IPS-18a (cell line): ENCODE measurements at regions not wholly inside any gene's neighbourhood (a gene's known extent, or its start where the extent isn't known, plus 50 kb on each side); places are given as distances from the start of the nearest gene placed in this dataset.

Source experiments
- H3K27ac ChIP-seq: one replicate; pipeline ENCODE4 v1.5.1; 2013; ENCODE audit warnings: low read length
- H3K27me3 ChIP-seq: one replicate; pipeline ENCODE4 v1.6.1; 2013; ENCODE audit warnings: mild to moderate bottlenecking, low read length; ENCODE audit not compliant: control insufficient read depth, insufficient read depth
- H3K36me3 ChIP-seq: one replicate; pipeline ENCODE4 v1.6.1; 2013; ENCODE audit warnings: low read depth, low read length; ENCODE audit not compliant: control insufficient read depth
- H3K4me1 ChIP-seq: one replicate; pipeline ENCODE4 v1.6.1; 2013; ENCODE audit warnings: low read depth, low read length; ENCODE audit not compliant: control insufficient read depth
- H3K4me3 ChIP-seq: one replicate; pipeline ENCODE4 v1.5.1; 2013; ENCODE audit warnings: low read length
- H3K9ac ChIP-seq: one replicate; pipeline ENCODE4 v1.6.1; 2013; ENCODE audit warnings: mild to moderate bottlenecking, low read length, moderate library complexity
- H3K9me3 ChIP-seq: one replicate; pipeline ENCODE4 v1.6.1; 2013; ENCODE audit warnings: low read depth, low read length; ENCODE audit not compliant: control insufficient read depth

- no peak overlapping the region for H3K9ac ChIP-seq
- H3K36me3 ChIP-seq: no peaks in the 10 kb centered on the region
- H3K27ac ChIP-seq: no peak overlapping the region
- peaks cover 40% of the 10 kb centered on the region for H3K27me3 ChIP-seq
- no peak overlapping the region for H3K4me3 ChIP-seq
- H3K9me3 ChIP-seq: no peaks in the 10 kb centered on the region
- peaks cover 10% of the 10 kb centered on the region for H3K4me1 ChIP-seq
Measured at GRCh38 chr12:28870839-28871440, 278.1 kb upstream of the FAR2 start.

- Histone ChIP-seq H3K9ac (no peak overlapping the region), H3K9me3 (no peaks in the 10 kb centered on the region)
Measured at GRCh38 chr12:28872654-28873268, 276.3 kb upstream of the FAR2 start.

GRCh38 chr12:28874758-28875157, 274.3 kb upstream of the FAR2 start:
- no peak overlapping the region for H3K4me3 ChIP-seq
- H3K9ac ChIP-seq: no peak overlapping the region
- no peaks in the 10 kb centered on the region for H3K9me3 ChIP-seq
- peaks cover 6% of the 10 kb centered on the region for H3K27me3 ChIP-seq
- no peaks in the 10 kb centered on the region for H3K36me3 ChIP-seq
- no peak overlapping the region for H3K27ac ChIP-seq
- no peaks in the 10 kb centered on the region for H3K4me1 ChIP-seq

More at GRCh38 chr12:28872654-28873268, 276.3 kb upstream of the FAR2 start:
- Histone ChIP-seq H3K27me3 (peaks cover 23% of the 10 kb centered on the region), H3K4me3 (no peak overlapping the region), H3K36me3 (no peaks in the 10 kb centered on the region), H3K27ac (no peak overlapping the region), H3K4me1 (peaks cover 10% of the 10 kb centered on the region)

- Histone ChIP-seq H3K36me3 (no peaks in the 10 kb centered on the region), H3K27ac (no peak overlapping the region), H3K4me1 (no peaks in the 10 kb centered on the region), H3K4me3 (no peak overlapping the region), H3K27me3 (no peaks in the 10 kb centered on the region), H3K9me3 (no peaks in the 10 kb centered on the region), H3K9ac (no peak overlapping the region)
Measured at GRCh38 chr12:28876196-28876798, 272.8 kb upstream of the FAR2 start.

GRCh38 chr12:28877854-28878253, 271.2 kb upstream of the FAR2 start:
- H3K27ac ChIP-seq: no peak overlapping the region
- H3K27me3 ChIP-seq: no peaks in the 10 kb centered on the region
- H3K36me3 ChIP-seq: no peaks in the 10 kb centered on the region
- no peaks in the 10 kb centered on the region for H3K9me3 ChIP-seq
- no peak overlapping the region for H3K4me3 ChIP-seq
- H3K4me1 ChIP-seq: no peaks in the 10 kb centered on the region
- H3K9ac ChIP-seq: no peak overlapping the region

- no peak overlapping the region for H3K9ac ChIP-seq
- H3K36me3 ChIP-seq: no peaks in the 10 kb centered on the region
- no peaks in the 10 kb centered on the region for H3K27me3 ChIP-seq
- no peak overlapping the region for H3K4me3 ChIP-seq
- no peaks in the 10 kb centered on the region for H3K9me3 ChIP-seq
- no peak overlapping the region for H3K27ac ChIP-seq
- H3K4me1 ChIP-seq: no peaks in the 10 kb centered on the region
Measured at GRCh38 chr12:28878629-28879028, 270.4 kb upstream of the FAR2 start.

- H3K9me3 ChIP-seq: no peaks in the 10 kb centered on the region
- no peaks in the 10 kb centered on the region for H3K27me3 ChIP-seq
- no peak overlapping the region for H3K9ac ChIP-seq
- no peaks in the 10 kb centered on the region for H3K4me1 ChIP-seq
- no peak overlapping the region for H3K27ac ChIP-seq
- H3K36me3 ChIP-seq: no peaks in the 10 kb centered on the region
- no peak overlapping the region for H3K4me3 ChIP-seq
Measured at GRCh38 chr12:28879379-28879778, 269.7 kb upstream of the FAR2 start.

- Histone ChIP-seq H3K4me1 (no peaks in the 10 kb centered on the region), H3K9me3 (no peaks in the 10 kb centered on the region), H3K9ac (no peak overlapping the region), H3K27ac (no peak overlapping the region), H3K27me3 (no peaks in the 10 kb centered on the region), H3K4me3 (no peak overlapping the region), H3K36me3 (no peaks in the 10 kb centered on the region)
Measured at GRCh38 chr12:28882444-28882843, 266.6 kb upstream of the FAR2 start.

GRCh38 chr12:28883406-28883997, 265.6 kb upstream of the FAR2 start:
- Histone ChIP-seq H3K4me3 (no peak overlapping the region), H3K4me1 (no peaks in the 10 kb centered on the region), H3K36me3 (no peaks in the 10 kb centered on the region), H3K27ac (no peak overlapping the region), H3K9ac (no peak overlapping the region), H3K27me3 (no peaks in the 10 kb centered on the region), H3K9me3 (no peaks in the 10 kb centered on the region)

GRCh38 chr12:28884904-28885679, 264.0 kb upstream of the FAR2 start:
- no peaks in the 10 kb centered on the region for H3K27me3 ChIP-seq
- H3K9ac ChIP-seq: no peak overlapping the region
- H3K27ac ChIP-seq: no peak overlapping the region
- no peaks in the 10 kb centered on the region for H3K36me3 ChIP-seq
- H3K4me3 ChIP-seq: no peak overlapping the region
- no peaks in the 10 kb centered on the region for H3K4me1 ChIP-seq
- no peaks in the 10 kb centered on the region for H3K9me3 ChIP-seq

- Histone ChIP-seq H3K4me3 (no peak overlapping the region), H3K27me3 (no peaks in the 10 kb centered on the region), H3K36me3 (no peaks in the 10 kb centered on the region), H3K9me3 (no peaks in the 10 kb centered on the region), H3K27ac (no peak overlapping the region), H3K9ac (no peak overlapping the region), H3K4me1 (no peaks in the 10 kb centered on the region)
Measured at GRCh38 chr12:28885928-28886327, 263.1 kb upstream of the FAR2 start.
